GM21423 (cell line): ENCODE measurements at regions not wholly inside any gene's neighbourhood (a gene's known extent, or its start where the extent isn't known, plus 50 kb on each side); places are given as distances from the start of the nearest gene placed in this dataset.

Source experiments
- ATAC-seq: cut with Tn5 transposase; IDR thresholded peaks from one replicate; pipeline ENCODE4 v1.9.1; 2021; ENCODE audit warnings: mild to moderate bottlenecking, moderate library complexity; ENCODE audit not compliant: unreplicated experiment

DNA sequence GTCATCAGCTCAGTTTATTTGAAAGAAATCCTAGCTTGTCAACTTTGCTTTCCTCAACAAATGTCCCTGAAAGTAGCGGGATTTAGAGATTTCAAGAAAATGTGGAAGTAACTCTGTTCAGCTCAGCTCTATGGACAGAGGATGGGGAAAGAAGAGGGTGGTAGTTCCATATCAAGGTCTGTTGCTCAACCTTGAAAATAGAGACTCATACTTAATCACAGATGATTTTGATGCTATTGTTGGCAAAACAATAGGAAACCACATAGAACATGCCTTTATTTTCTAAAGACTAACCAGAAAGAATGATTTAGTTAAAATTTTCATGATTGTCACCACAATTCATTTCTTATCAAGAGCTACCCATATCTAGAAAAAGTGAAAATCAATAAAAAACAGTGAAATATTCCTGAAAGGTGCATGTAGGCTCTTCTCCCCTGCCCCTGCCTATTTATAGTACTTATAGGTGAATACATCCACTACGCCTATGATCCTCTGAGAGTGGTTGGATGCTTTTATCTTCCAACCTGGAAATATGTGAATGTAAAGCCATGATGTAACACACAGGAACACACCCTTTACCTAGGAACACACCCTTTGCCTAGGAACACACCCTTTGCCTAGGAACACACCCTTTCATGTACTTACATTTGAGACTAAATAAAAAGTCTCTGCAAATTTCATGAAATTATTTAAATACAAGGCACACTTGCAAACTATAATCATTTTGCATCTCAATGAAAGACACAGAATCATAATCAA is 65.8 kb downstream of the ETAA1 start:
- ATAC-seq, result no peak

DNA sequence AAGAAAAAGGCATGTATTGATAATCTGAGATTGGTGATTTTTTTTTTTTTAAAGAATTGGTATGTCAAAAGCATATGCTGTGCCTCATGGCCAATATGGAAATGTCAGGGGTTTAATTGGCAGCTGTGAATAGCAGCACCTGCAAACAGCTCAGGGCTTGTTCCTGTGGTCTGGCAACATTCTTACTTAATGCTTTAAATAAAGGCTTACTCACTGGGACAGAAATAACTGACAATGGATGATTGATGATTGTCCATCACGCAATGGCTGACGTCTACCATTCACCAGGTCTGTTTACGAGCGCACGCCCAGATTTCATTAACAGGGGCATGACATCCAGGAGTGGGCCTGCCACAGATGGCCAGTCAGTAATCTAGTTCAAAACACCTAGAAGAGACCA is 66.7 kb downstream of the ETAA1 start:
- ATAC-seq, result no peak

DNA sequence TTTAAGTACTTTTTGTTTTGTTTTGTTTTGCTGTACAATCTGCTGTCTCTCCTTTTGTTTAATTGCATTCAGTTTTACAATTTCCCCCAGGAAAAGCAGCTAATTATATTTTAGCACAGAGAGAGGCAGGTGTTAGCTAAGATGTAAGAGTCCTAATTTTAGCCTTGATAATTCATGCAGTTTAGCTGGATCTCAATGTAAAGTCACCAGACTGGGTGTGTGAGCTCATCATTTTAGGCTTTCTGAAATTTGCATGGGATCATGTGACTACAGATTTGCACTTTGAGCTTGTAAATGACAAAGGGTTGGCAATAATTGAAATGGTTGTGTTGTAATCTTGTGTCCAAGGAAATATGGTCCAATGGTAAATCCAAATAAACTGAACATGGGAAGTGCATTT is 68.5 kb downstream of the ETAA1 start:
- ATAC-seq, result no peak

DNA sequence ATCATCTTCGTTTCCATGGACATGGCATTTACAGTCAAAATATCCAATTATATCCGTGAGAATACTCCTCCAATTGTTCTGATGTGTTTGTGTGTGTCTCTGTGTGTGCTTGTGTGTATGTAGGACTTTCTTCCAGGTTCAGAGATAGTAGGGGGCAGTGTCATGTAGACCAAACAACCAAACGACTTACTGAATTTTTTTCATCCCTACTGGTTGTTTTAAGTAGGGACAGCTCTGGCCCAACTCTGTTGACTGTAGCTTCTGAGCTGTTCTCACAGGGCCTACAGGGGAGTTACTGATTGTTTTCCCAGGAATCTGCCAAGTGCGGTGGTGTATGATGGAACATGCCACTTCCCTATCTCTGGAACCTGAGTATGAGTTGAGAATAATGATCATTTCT is 69.6 kb downstream of the ETAA1 start:
- ATAC-seq, result no peak

DNA sequence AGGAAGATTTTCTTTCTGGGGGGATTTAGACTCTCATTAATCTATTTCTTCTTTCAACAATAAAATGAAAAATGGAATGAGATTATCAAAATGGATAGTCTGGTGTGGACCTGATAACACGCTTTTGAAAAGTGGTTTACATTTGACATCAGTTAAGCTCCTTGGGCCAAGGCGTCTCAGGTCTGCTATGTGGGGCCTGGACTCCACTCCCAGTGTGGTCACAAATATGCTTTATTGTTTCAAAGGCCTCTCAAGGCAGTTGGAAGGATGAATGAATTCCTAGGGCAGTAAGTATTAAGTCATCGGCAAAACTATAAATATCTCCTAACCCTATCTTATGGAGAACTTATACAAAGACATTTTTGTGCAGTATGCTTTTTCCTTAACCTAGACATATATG is 74.5 kb downstream of the ETAA1 start:
- ATAC-seq, result no peak

DNA sequence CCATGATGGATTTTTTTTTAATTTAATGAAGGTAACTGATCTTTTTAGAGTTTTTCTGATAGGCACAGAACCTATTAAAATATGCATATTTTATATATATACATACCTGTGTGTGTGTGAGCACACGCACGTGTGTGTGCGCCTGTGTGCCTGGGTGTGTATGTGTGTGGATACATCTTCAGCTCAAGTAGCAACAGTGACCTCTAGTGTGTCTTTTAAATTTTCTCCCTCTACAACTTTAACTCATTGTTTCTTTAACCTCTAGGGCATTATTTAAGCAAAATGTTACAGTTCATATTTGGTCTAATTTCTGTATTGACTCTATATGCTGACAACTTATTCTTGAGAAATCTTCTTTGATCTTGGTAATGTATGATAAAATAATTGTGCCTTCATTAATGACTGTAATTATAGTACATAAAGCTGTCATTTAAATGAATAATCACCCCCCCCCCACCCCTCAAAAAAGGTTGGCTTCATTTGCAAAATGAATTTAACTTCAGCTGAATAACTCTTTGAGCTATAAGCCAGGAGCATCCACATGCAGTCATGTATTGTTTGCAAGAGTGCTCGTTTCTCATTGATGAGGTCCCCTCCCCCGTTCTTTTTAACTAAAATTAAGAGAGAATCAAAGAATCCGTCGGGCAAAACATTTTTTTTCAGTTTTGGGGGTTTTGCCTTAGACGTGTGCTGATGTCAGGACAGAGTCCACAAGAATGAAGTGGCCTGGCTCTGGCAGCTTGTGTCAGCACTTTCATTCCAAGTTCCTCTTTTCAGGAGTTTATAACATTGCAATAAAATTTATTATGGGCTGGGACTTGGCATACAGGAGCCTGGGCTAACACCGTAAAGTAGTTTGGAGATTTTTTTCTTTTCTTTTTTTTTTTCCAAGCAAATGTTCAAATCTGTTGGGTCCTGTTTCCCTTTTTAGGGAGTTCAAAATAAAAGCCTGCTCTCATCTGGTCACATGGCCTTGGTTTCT is 80.0 kb downstream of the ETAA1 start:
- no peak for ATAC-seq

DNA sequence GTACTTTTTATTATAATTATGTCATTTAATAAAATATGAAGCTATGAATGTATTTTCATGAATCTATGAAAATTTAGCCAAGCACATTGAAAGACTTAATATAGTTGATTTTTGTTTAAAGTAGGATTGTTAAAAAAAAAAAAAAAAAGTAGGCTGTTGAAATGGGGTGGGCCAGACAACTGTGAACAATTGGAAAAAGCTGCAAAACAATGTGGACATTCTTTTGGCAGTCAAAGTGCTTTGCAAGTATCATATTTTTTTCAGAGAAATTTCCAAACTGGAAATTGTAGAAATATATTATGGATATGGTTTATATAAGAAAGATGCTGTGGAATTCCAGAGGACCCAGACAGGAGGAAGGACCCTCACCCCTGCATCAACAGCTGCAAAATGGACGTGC is 82.1 kb downstream of the ETAA1 start:
- ATAC-seq, result no peak

DNA sequence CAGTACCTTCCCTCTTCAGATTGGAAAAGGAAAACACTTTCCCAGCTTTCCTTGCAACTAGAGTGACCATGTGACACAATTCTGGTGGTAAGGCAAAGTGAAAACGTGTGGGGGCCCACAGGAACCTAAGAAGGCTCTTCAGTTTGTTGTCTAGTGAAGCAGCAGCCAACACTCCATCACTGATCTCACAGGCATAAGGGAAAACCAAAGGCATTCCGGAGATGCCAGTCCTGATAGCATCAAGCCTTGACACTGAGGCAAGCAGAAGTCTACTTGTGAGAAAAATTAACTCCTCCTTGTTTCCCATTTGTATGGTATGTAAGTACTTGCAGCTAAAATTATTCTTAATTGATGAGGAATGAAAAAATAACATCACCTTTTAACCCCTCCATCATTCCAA is 88.3 kb downstream of the ETAA1 start:
- no peak for ATAC-seq

DNA sequence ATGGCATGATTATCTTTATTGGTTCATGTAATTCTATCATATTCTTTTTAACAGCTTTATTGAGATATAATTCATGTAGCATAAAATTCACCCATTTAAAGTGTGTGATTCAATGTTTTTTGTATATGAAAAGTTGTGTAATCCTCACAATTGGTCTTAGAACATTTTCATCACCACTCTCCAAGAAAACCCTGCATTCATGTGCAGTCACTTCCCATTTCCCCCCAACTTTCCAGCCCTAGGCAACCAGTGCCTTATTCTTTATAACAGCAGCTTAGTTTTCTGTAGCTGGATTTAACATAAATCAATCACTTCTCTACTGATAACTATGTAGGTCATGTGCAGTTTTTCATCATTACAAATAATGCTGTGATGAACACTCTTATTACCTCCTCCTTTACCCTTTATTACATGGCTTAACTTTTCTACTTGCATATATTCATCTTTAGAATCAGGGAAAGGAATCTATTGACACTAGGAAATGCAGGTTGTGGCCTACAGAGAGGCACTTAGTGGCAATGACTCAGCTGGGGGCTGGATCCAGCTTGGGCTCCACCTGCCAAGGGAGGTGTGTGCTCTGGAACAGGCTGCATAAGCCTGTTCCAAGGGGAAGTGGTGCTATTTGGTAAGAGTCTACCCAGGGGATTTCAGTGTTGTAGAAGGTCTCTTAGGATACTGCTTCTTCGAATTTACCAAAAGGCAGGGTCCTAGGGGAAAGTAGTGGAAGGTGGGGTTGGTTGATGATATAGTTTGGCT is 89.1 kb downstream of the ETAA1 start:
- no peak for ATAC-seq

DNA sequence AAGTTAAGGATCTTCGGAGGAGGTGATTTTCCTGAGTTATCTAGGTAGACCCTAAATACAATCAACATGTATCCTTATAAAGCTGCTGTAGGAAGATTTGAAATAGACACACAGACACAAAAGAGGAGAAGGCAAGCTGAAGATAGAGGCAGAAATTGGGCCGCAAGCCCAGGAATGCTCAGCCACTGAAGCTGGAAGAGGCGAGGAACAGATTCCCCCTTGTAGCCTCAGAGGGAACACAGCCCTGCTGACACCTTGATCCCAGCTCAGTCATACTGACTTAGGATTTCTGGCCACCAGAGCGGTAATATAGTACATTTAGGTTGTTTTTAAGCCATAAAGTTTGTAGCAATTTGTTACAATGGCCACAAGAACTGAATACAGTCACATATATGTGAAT is 90.9 kb downstream of the ETAA1 start:
- ATAC-seq, result no peak

DNA sequence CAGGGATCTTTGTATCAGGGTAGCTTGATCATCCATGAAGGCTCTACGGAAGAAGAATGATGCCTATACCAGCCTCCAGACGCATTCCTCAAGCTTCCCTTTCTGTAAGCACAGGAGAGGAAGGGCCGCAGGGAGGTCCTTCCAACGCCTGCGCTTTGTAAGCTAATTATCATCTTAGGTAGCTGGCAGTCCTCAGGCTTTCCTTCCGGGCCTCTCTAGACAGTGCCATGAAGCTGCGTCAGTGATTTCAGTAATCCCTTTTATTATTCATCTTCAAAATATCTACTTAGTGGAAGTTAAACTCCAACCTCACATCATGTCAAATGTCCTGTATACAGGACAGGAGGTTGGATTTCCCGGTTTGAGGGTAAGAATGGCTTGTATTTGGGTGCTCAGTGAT is 92.3 kb downstream of the ETAA1 start:
- ATAC-seq, result no peak

DNA sequence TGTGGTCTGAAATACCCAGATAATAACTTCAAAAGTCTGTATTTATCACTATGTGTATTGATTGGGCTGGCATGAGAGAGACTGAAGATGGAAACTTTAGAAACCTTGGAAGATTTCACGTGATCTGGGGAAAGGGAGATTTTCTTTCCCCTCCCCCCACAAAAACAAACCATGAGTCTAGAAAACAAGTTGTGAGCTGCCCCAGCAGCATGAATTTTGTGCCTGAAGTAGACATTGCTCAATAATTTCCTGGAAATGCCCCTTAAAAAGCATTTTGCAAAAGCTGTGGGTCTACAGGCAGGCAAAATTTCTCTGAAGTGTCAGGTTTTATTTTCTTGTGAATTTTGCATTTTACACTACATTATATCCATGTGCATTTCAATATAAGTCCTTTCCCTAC is 101.8 kb downstream of the ETAA1 start:
- ATAC-seq, result no peak

DNA sequence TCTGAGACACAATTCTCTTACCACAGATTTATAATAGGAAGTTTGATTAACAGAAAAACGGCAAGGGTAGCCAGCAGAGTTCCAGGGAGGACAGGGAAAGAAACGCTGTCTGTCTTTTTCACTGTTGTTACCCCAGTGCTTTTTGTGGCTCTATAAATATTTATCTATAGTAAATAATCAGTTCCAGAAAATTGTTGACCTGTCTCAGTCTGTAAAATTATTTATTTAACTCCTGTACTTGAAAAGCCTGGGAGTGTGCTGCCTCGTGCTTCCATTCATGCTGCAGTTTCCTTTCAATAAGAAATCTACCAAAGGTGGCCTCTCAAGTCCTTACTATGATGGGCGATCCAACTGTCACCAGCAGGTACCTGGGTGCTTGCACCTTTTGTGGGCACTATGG is 102.9 kb downstream of the ETAA1 start:
- ATAC-seq, result no peak

DNA sequence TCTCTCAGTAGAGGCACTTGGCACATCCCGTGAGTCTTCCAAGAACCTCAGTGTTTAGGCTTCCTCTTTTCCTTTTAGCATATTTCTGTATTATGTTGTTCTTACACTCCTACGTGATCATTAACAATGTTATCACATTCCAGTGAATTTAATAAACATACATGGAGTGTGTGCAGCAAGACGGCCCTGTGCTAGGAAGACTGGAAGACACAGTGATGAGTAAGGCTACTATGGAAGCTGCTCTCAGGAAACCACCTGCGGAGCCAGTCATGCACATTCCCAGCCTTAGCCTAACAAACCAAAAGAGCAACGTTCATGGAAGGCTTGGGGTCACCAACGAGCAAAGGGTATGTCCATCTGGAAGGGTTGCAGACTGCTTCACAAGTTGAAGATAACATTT is 103.4 kb downstream of the ETAA1 start:
- no peak for ATAC-seq

DNA sequence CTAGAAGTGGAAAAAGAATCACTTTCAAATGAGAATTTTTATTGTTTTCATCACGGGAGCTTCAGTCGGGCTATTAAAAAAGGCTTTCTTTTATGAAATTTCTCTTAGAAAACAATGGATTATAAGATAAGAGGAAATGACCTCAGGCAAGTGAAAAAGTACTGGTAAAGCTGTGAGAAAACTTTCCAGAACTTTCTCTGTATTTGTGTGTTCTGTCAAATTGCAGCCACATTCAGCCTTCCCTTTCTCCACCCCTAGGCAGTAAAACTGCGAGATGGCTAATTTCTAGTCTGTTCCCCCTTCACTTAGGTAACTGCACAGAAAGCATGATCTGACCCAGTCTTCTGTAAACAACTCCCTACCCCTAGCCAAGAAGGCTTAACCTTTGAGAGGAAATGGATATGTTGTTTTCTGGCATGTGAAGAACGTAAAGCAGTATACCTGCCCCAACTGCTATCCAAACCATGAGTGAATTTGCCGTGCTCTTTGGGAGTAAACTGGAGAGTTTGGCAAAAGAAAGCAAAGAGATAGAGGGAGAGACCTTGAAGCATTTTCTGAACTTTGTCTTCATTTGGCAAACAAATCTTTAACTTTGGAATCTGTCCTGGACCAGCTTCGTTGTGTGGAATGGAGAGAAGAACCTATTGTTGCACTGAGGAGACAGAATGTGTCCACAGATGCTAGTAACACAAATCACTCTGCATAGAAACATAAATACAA is 105.4 kb downstream of the ETAA1 start:
- no peak for ATAC-seq

DNA sequence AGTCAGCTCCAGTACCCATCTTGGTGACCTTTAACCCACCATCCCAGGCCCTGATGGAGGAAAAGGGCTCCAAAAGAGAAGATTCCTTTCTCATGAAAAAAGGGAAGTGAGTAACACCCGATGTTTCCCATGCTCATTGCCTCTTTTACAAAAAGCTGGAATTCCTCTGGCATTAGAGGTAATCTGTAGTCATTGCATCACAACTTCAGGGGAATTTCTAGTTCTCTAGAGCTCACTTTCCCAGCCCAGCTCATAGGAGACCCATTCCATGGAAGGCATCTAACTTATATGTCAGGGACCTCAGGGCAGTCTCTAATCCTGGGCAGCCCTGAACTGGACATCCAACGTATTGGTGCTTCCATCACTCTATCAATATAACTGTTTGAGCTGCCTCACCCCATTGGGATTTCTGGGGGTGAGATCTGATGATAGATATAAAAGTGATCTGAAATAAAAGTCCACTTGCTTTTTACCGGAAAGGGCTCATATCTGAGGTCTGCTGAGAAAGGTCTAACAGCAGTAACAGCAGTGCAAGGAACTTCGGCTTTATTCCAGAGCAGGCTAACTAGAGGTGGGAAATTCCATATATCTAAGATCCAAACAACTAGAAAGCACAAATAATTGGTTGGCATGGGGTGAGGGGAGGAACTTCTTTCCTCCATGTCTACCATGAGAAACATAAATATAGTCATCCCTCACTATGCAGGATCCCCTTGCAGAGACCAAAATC is 106.1 kb downstream of the ETAA1 start:
- no peak for ATAC-seq

DNA sequence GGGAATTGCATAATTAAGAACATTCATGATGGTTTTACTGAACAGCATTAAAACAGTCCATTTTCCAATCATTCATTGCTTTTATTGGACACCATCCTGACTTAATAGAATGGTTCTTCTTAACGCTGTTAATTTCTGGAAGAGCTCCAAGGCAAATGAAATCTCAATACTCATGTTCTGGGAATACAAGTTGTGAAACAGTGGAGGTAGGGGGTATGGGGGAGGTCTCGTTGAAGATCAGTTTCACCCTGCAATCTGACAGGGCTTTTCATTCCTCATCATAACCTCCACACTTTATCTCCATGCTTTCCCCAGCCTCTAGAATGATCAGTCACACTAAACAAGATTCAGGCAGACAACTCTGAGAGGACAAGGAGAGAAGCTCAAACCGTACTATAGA is 113.6 kb downstream of the ETAA1 start:
- ATAC-seq, result no peak

DNA sequence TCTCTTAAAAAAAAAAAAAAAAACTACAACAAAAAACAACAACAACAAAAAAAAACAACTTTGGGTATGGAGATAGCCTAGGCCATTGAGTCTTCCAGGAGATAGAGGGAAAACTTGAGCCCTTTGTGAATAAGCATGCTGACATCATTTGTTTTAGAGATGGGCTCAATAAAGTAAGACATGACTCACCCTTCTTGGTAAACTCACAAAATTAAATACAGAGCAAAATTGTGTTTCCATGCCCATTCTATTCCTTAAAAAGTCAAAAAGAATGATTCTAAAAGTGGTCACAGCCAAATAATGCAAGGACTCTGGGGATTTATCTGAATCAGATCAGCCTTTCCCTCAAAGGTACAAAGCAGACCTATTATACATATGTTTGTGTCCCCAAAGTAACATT is 117.4 kb downstream of the ETAA1 start:
- no peak for ATAC-seq

DNA sequence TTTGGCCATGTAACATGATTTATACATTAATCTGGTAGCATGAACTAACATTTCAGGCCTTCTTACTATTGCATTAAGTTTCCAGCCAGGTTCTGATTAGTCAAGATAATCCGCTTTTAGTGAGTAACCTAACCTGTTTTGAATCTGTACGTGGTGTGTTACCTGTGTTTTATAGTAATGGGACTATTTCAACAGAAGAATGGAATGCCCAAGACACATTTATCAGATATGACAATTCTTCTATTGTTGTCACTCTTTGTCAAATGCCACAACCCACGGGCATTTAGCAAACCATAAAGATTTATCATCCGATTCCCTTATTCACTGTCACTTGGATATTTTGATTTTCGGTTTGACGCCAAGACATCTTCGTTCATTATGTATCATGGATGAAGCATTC is 117.9 kb downstream of the ETAA1 start:
- no peak for ATAC-seq

DNA sequence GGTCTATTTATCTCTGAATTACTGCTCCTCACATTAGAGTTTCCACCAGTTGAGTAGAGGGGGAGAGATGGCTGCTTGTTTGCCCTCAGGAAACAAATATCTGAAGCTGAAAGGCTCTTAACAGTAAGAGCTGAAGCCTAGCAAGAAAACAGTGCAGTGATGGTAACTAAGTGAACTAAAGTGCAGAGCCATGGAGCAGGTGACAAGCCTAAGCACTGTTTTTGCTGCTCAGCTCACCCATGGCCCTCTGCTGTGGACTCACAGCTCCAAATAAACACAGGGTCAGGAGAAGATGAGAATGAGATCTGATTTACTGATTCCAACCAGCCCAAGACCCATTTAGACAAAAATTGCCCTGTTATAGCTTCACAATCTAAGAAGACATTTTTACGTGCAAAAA is 118.4 kb downstream of the ETAA1 start:
- no peak for ATAC-seq
